ENCODE measurements at regions not wholly inside any gene's neighbourhood (a gene's known extent, or its start where the extent isn't known, plus 50 kb on each side); places are given as distances from the start of the nearest gene placed in this dataset. TPM values are rescaled to one million over a fixed set of nuclear protein-coding genes. Genes with fewer than 3 reads are reported as not detected.

Small RNA genes in the stretch of these regions (small RNA-seq; reads per million reads assigned to genes)
- gene MIR548AI = not detected
